ENCODE measurements at regions not wholly inside any gene's neighbourhood (a gene's known extent, or its start where the extent isn't known, plus 50 kb on each side); places are given as distances from the start of the nearest gene placed in this dataset.

DNA sequence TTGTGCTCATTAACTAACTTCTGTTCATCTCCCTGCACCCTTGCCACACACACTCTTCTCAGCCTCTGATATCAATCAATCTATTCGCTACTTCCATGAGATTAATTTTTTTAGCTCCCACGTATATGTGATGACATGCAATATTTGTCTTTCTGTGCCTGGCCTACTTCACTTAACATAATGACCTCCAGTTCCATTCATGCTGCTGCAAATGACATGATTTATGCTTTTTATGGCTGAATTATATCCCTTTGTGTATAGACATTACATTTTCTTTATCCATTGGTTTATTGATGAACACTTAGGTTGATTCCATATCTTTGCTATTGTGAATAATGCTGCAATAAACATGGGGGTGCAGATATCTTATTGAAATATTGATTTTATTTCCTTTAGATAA is 50.8 kb upstream of the SPTLC3 start:
- TF ChIP-seq, protein P1, sequence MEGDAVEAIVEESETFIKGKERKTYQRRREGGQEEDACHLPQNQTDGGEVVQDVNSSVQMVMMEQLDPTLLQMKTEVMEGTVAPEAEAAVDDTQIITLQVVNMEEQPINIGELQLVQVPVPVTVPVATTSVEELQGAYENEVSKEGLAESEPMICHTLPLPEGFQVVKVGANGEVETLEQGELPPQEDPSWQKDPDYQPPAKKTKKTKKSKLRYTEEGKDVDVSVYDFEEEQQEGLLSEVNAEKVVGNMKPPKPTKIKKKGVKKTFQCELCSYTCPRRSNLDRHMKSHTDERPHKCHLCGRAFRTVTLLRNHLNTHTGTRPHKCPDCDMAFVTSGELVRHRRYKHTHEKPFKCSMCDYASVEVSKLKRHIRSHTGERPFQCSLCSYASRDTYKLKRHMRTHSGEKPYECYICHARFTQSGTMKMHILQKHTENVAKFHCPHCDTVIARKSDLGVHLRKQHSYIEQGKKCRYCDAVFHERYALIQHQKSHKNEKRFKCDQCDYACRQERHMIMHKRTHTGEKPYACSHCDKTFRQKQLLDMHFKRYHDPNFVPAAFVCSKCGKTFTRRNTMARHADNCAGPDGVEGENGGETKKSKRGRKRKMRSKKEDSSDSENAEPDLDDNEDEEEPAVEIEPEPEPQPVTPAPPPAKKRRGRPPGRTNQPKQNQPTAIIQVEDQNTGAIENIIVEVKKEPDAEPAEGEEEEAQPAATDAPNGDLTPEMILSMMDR (IDR thresholded peaks at IDR 0.05; ENCODE audit: insufficient read depth, low read depth, low read length): no peak
- no peak for TF ChIP-seq EZH2 (IDR thresholded peaks at IDR 0.05; ENCODE audit: insufficient read depth, low read length)
